ENCODE measurements at regions not wholly inside any gene's neighbourhood (a gene's known extent, or its start where the extent isn't known, plus 50 kb on each side); places are given as distances from the start of the nearest gene placed in this dataset.

DNA sequence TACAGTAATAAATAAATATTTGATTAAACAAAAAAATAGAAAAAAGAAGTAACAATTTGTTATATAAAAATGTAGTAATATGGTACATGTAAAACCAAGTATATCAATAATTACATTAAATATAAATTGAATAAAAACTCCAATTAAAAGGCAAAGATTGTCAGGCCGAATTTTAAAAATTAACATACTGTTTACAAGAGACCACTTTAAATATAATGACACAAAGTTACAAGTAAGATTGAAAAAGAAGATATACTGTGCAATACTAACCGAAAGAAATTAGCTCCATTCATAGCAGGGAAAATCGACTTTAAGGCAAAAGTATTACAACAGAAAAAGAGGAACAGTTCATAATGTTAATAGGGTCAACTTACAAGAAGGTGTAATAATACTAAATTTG is 571.5 kb upstream of the ARID1B start:
- TF ChIP-seq GATA2 (IDR thresholded peaks at IDR 0.05; ENCODE audit: low read depth, low read length) (no peak), GATA3 (IDR thresholded peaks at IDR 0.05; ENCODE audit: low read depth, low read length) (no peak)
